K562 (cell line): ENCODE measurements at regions not wholly inside any gene's neighbourhood (a gene's known extent, or its start where the extent isn't known, plus 50 kb on each side); places are given as distances from the start of the nearest gene placed in this dataset.

Experiments used
- ATAC-seq: fragments of 200-7000 bp; cut with Tn5 transposase; 3 replicates; pipeline ENCODE4 v1.9.1; 2020; ENCODE audit warnings: moderate library complexity
- BruUV-seq: library from RNA; stranded (reverse); fragments of 400-500 nt; replicated peaks from 2 replicates; lab custom pipeline; 2021; lab: Mats Ljungman, UMichigan
- CTCF ChIA-PET: fragments of 300-600 bp; formaldehyde crosslinking; extraction: SDS; loops from one replicate; lab custom pipeline; 2021; ENCODE audit warnings: low intra/inter-chr PET ratio; lab: Yijun Ruan, JAX
- POLR2A ChIA-PET: fragments of 300-600, 350-650 bp; sonication (Branson Sonifier 250); formaldehyde crosslinking; extraction: SDS; loops from one replicate; lab custom pipeline; 2021; ENCODE audit warnings: antibody characterized with exemption, inconsistent platforms; lab: Yijun Ruan, JAX
- DNase-seq, 4 experiments: peaks; one replicate each; pipeline versions ENCODE4 v3.0.0 to v3.0.0-alpha.2; 2011 to 2018; ENCODE audit warnings: low spot score in 3 of 4, mixed read lengths in 3 of 4; ENCODE audit errors: extremely low read depth in 1 of 4
- FAIRE-seq: peaks from 2 replicates; lab custom pipeline; 2011; peaks lifted over from hg19 to GRCh38; lab: Jason Lieb, UNC
- H2AFZ ChIP-seq: 2 replicates; pipeline ENCODE4 v1.6.0; 2011; ENCODE audit warnings: low read depth, low read length, control low read depth, inconsistent platforms
- H3K27ac ChIP-seq: fragments of 200-600 bp; 3 replicates; pipeline ENCODE4 v1.8.0; 2011; ENCODE audit warnings: low read depth, mild to moderate bottlenecking, control low read depth, inconsistent platforms, low read length, moderate library complexity, mixed read lengths; ENCODE audit errors: extremely low read depth
- H3K27me3 ChIP-seq, 2 experiments: fragments of 300-600 bp in 1 of 2; 2 replicates in 1 of 2; 3 replicates in 1 of 2; pipeline versions ENCODE4 v1.6.0 to v1.8.0; 2011; ENCODE audit warnings: inconsistent platforms in 2 of 2, low read length in 2 of 2, mild to moderate bottlenecking in 1 of 2, mixed read lengths in 1 of 2, moderate library complexity in 1 of 2; ENCODE audit not compliant: control insufficient read depth in 2 of 2, insufficient read depth in 2 of 2
- H3K36me3 ChIP-seq: fragments of 300-600 bp; 3 replicates; pipeline ENCODE4 v1.8.0; 2011; ENCODE audit warnings: mild to moderate bottlenecking, low read length, inconsistent platforms; ENCODE audit not compliant: control insufficient read depth, insufficient read depth
- H3K4me1 ChIP-seq, 2 experiments: fragments of 200-600 bp in 1 of 2; replicated peaks in 1 of 2; 2 replicates in 1 of 2; 3 replicates in 1 of 2; pipeline versions ENCODE4 v1.5.1 to v1.8.0; 2011; ENCODE audit warnings: inconsistent platforms in 2 of 2, low read length in 2 of 2, mild to moderate bottlenecking in 1 of 2, mixed read lengths in 1 of 2, moderate library complexity in 1 of 2; ENCODE audit not compliant: control insufficient read depth in 2 of 2, insufficient read depth in 2 of 2
- H3K4me2 ChIP-seq: 2 replicates; pipeline ENCODE4 v1.6.1; 2011; ENCODE audit warnings: low read length, control low read depth, inconsistent platforms, mixed read lengths; ENCODE audit not compliant: insufficient read depth
- H3K4me3 ChIP-seq: fragments of 200-600 bp; sonication (generic), shearing (Covaris generic); 2 replicates; pipeline ENCODE4 v1.5.1; 2016; ENCODE audit warnings: control low read depth, inconsistent platforms
- H3K79me2 ChIP-seq: fragments of 200-600 bp; 3 replicates; pipeline ENCODE4 v1.8.0; 2011; ENCODE audit warnings: low read length, inconsistent platforms; ENCODE audit not compliant: control insufficient read depth, insufficient read depth
- H3K9ac ChIP-seq, 2 experiments: 2 replicates each; pipeline versions ENCODE4 v1.6.0 to v1.6.1; 2011; ENCODE audit warnings: low read depth in 2 of 2, low read length in 2 of 2, control low read depth in 1 of 2, inconsistent platforms in 1 of 2, mild to moderate bottlenecking in 1 of 2, mixed read lengths in 1 of 2; ENCODE audit not compliant: insufficient read depth in 1 of 2
- H3K9me1 ChIP-seq: one replicate; pipeline ENCODE4 v1.6.0; 2011; ENCODE audit warnings: inconsistent platforms, mild to moderate bottlenecking, low read length, moderate library complexity; ENCODE audit not compliant: control insufficient read depth, insufficient read depth
- H3K9me3 ChIP-seq: replicated peaks from 2 replicates; pipeline ENCODE4 v1.5.1; 2011; ENCODE audit warnings: low read depth, low read length, inconsistent platforms; ENCODE audit not compliant: control insufficient read depth, insufficient read depth
- H4K20me1 ChIP-seq: replicated peaks from 2 replicates; pipeline ENCODE4 v1.6.1; 2011; ENCODE audit warnings: low read length, inconsistent platforms, mixed read lengths; ENCODE audit not compliant: control insufficient read depth, insufficient read depth
- HNRNPUL1 ChIP-seq: fragments of 200-400 bp; formaldehyde crosslinking; IDR thresholded peaks from 2 replicates; pipeline ENCODE4 v1.6.1; 2017; ENCODE audit warnings: low read length
- KAT8 ChIP-seq: fragments of 450-650 bp; IDR thresholded peaks from 2 replicates; pipeline ENCODE4 v1.6.1; 2016; ENCODE audit warnings: low read depth, mild to moderate bottlenecking
- MCM5 ChIP-seq: fragments of 450-650 bp; IDR thresholded peaks from 2 replicates; pipeline ENCODE4 v1.6.1; 2016; ENCODE audit warnings: low read depth
- PML ChIP-seq: IDR thresholded peaks from 2 replicates; pipeline ENCODE4 v1.6.1; 2012; ENCODE audit warnings: low read length, inconsistent platforms
- RBM17 ChIP-seq: fragments of 200-400 bp; formaldehyde crosslinking; IDR thresholded peaks from 2 replicates; pipeline ENCODE4 v1.6.1; 2017; ENCODE audit warnings: low read depth, mild to moderate bottlenecking, low read length, borderline replicate concordance
- STAG1 ChIP-seq: sonication (generic); formaldehyde crosslinking; IDR thresholded peaks from 2 replicates; pipeline ENCODE4 v1.5.0; 2020; ENCODE audit warnings: missing genetic modification reagents, borderline replicate concordance
- TAF9B ChIP-seq: fragments of 450-650 bp; IDR thresholded peaks from 2 replicates; pipeline ENCODE4 v1.6.1; 2018; ENCODE audit warnings: mild to moderate bottlenecking; ENCODE audit not compliant: partially characterized antibody
- ZNF431 ChIP-seq: sonication (generic); formaldehyde crosslinking; IDR thresholded peaks from 2 replicates; pipeline ENCODE4 v1.8.0; 2022; ENCODE audit warnings: mild to moderate bottlenecking, missing genetic modification reagents
- ZNF551 ChIP-seq: fragments of 250-450 bp; sonication (Bioruptor Pico); IDR thresholded peaks from 2 replicates; pipeline ENCODE4 v1.5.0; 2021; ENCODE audit warnings: mild to moderate bottlenecking, moderate library complexity
- WGBS: fragments of 100-300 bp; shearing (Covaris generic); methylation state at CpG from one replicate; pipeline ENCODE4 v1.1.6; 2016; ENCODE audit warnings: low coverage, mixed read lengths; ENCODE audit not compliant: insufficient coverage; ENCODE audit errors: missing lambda C conversion rate; 5-methylcytosine and 5-hydroxymethylcytosine counted together
- in situ Hi-C: fragments of 300-500 bp; cut with MboI; formaldehyde crosslinking; loops from 4 replicates; pipeline ENCODE4 v1.15.0; 2018; ENCODE audit warnings: inconsistent platforms, mixed read lengths
- intact Hi-C: fragments of 100-400 bp; cut with micrococcal nuclease; formaldehyde crosslinking; loops from 2 replicates; pipeline ENCODE4 v1.14.2; 2022
- TF ChIP-seq, protein P1 (sequence below): fragments of 250-450 bp; sonication (Bioruptor Pico); IDR thresholded peaks from 2 replicates; pipeline ENCODE4 v1.4.0; 2020
- TF ChIP-seq, protein P2 (sequence below): sonication (generic); formaldehyde crosslinking; IDR thresholded peaks from 2 replicates; pipeline ENCODE4 v1.8.0; 2022; ENCODE audit warnings: mild to moderate bottlenecking, missing genetic modification reagents
- TF ChIP-seq, protein P3 (sequence below): fragments of 450-650 bp; IDR thresholded peaks from 2 replicates; pipeline ENCODE4 v1.7.1; 2018; ENCODE audit warnings: mild to moderate bottlenecking, low read depth; ENCODE audit not compliant: partially characterized antibody
- TF ChIP-seq, protein P4 (sequence below): fragments of 250-450 bp; sonication (Bioruptor Pico); IDR thresholded peaks from 2 replicates; pipeline ENCODE4 v1.8.0; 2021; ENCODE audit warnings: moderate library complexity, mild to moderate bottlenecking, inconsistent platforms

DNA sequence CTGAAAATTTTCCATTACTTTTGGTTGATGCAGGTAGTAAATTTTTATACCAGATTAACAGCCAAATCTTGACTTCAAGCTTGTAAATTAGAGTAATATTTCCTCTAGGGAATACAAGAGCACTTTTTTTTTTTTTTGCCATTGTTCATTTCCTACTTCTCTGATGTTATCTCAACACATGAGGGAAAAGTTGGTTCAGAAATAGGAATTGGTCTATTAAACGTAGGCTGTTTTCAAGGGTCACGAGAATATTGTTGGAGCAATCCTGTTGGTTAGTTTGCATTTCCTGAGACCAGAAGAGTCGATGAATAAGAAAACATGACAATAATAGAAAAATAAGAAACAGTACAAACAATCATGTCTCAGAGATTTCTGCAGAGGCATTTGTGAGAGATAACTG, 453.9 kb upstream of the CCDC179 start:
- FAIRE-seq, result no peak
- in situ Hi-C loops, result no loop called here
- CTCF ChIA-PET, result no interaction called here
- WGBS, result 3% methylated on average over 3 of the region's 3 CpGs
- Histone ChIP-seq H3K79me2 (no peaks in the 10 kb centered on the region), H3K27ac (no peak overlapping the region), H3K9me1 (no peaks in the 10 kb centered on the region), H3K4me2 (no peak overlapping the region), H2AFZ (no peak overlapping the region), H3K4me3 (no peak overlapping the region), H4K20me1 (no peaks in the 10 kb centered on the region), H3K27me3 (no peaks in the 10 kb centered on the region), H3K9ac (no peak overlapping the region), H3K36me3 (no peaks in the 10 kb centered on the region), H3K9me3 (no peaks in the 10 kb centered on the region), H3K4me1 (no peaks in the 10 kb centered on the region)
- POLR2A ChIA-PET, result no interaction called here
- no TSS peak for BruUV-seq
- no peak for DNase-seq
- intact Hi-C loops, result no loop called here
- no peak for ATAC-seq
- TF ChIP-seq STAG1 (CRISPR knock-in tag) (no peak), RBM17 (no peak), PML (no peak), ZNF431 (CRISPR knock-in tag) (no peak), MCM5 (no peak), HNRNPUL1 (no peak), KAT8 (no peak), TAF9B (no peak), ZNF551 (CRISPR knock-in tag) (no peak)
- TF ChIP-seq, protein P1, sequence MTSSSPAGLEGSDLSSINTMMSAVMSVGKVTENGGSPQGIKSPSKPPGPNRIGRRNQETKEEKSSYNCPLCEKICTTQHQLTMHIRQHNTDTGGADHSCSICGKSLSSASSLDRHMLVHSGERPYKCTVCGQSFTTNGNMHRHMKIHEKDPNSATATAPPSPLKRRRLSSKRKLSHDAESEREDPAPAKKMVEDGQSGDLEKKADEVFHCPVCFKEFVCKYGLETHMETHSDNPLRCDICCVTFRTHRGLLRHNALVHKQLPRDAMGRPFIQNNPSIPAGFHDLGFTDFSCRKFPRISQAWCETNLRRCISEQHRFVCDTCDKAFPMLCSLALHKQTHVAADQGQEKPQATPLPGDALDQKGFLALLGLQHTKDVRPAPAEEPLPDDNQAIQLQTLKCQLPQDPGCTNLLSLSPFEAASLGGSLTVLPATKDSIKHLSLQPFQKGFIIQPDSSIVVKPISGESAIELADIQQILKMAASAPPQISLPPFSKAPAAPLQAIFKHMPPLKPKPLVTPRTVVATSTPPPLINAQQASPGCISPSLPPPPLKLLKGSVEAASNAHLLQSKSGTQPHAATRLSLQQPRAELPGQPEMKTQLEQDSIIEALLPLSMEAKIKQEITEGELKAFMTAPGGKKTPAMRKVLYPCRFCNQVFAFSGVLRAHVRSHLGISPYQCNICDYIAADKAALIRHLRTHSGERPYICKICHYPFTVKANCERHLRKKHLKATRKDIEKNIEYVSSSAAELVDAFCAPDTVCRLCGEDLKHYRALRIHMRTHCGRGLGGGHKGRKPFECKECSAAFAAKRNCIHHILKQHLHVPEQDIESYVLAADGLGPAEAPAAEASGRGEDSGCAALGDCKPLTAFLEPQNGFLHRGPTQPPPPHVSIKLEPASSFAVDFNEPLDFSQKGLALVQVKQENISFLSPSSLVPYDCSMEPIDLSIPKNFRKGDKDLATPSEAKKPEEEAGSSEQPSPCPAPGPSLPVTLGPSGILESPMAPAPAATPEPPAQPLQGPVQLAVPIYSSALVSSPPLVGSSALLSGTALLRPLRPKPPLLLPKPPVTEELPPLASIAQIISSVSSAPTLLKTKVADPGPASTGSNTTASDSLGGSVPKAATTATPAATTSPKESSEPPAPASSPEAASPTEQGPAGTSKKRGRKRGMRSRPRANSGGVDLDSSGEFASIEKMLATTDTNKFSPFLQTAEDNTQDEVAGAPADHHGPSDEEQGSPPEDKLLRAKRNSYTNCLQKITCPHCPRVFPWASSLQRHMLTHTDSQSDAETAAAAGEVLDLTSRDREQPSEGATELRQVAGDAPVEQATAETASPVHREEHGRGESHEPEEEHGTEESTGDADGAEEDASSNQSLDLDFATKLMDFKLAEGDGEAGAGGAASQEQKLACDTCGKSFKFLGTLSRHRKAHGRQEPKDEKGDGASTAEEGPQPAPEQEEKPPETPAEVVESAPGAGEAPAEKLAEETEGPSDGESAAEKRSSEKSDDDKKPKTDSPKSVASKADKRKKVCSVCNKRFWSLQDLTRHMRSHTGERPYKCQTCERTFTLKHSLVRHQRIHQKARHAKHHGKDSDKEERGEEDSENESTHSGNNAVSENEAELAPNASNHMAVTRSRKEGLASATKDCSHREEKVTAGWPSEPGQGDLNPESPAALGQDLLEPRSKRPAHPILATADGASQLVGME (CRISPR knock-in tag), result no peak
- TF ChIP-seq, protein P2, sequence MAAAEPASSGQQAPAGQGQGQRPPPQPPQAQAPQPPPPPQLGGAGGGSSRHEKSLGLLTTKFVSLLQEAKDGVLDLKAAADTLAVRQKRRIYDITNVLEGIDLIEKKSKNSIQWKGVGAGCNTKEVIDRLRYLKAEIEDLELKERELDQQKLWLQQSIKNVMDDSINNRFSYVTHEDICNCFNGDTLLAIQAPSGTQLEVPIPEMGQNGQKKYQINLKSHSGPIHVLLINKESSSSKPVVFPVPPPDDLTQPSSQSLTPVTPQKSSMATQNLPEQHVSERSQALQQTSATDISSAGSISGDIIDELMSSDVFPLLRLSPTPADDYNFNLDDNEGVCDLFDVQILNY (CRISPR knock-in tag), result no peak
- TF ChIP-seq, protein P3, sequence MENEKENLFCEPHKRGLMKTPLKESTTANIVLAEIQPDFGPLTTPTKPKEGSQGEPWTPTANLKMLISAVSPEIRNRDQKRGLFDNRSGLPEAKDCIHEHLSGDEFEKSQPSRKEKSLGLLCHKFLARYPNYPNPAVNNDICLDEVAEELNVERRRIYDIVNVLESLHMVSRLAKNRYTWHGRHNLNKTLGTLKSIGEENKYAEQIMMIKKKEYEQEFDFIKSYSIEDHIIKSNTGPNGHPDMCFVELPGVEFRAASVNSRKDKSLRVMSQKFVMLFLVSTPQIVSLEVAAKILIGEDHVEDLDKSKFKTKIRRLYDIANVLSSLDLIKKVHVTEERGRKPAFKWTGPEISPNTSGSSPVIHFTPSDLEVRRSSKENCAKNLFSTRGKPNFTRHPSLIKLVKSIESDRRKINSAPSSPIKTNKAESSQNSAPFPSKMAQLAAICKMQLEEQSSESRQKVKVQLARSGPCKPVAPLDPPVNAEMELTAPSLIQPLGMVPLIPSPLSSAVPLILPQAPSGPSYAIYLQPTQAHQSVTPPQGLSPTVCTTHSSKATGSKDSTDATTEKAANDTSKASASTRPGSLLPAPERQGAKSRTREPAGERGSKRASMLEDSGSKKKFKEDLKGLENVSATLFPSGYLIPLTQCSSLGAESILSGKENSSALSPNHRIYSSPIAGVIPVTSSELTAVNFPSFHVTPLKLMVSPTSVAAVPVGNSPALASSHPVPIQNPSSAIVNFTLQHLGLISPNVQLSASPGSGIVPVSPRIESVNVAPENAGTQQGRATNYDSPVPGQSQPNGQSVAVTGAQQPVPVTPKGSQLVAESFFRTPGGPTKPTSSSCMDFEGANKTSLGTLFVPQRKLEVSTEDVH, result no peak
- TF ChIP-seq, protein P4, sequence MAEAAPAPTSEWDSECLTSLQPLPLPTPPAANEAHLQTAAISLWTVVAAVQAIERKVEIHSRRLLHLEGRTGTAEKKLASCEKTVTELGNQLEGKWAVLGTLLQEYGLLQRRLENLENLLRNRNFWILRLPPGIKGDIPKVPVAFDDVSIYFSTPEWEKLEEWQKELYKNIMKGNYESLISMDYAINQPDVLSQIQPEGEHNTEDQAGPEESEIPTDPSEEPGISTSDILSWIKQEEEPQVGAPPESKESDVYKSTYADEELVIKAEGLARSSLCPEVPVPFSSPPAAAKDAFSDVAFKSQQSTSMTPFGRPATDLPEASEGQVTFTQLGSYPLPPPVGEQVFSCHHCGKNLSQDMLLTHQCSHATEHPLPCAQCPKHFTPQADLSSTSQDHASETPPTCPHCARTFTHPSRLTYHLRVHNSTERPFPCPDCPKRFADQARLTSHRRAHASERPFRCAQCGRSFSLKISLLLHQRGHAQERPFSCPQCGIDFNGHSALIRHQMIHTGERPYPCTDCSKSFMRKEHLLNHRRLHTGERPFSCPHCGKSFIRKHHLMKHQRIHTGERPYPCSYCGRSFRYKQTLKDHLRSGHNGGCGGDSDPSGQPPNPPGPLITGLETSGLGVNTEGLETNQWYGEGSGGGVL (CRISPR knock-in tag), result no peak
